GM12891 (cell line): ENCODE measurements at regions not wholly inside any gene's neighbourhood (a gene's known extent, or its start where the extent isn't known, plus 50 kb on each side); places are given as distances from the start of the nearest gene placed in this dataset.

ENCODE experiments used
- POLR2A ChIP-seq: IDR thresholded peaks from 2 replicates; pipeline ENCODE4 v1.6.1; 2011; ENCODE audit warnings: low read depth, low read length, control low read depth
- POLR2AphosphoS5 ChIP-seq: IDR thresholded peaks from 2 replicates; pipeline ENCODE4 v1.6.1; 2011; ENCODE audit warnings: low read depth, low read length, control low read depth
- POU2F2 ChIP-seq: IDR thresholded peaks from 2 replicates; pipeline ENCODE4 v1.6.1; 2011; ENCODE audit warnings: low read depth, mild to moderate bottlenecking, control low read depth, low read length, moderate library complexity
- SPI1 ChIP-seq: IDR thresholded peaks from 2 replicates; pipeline ENCODE4 v1.6.1; 2011; ENCODE audit warnings: low read depth, low read length, control low read depth
- TAF1 ChIP-seq: IDR thresholded peaks from 2 replicates; pipeline ENCODE4 v1.6.1; 2011; ENCODE audit warnings: low read depth, low read length, control low read depth

- no peak for TF ChIP-seq SPI1
- TF ChIP-seq POLR2A: no peak
- no peak for TF ChIP-seq POLR2AphosphoS5
- TF ChIP-seq TAF1: no peak
- no peak for TF ChIP-seq POU2F2
These were observed 84.8 kb downstream of the GTPBP8 start for GRCh38 chr3:113075588-113075987.
